Activated naive CD4-positive, alpha-beta T cell treated with Interleukin-2 at 50 U/mL for 16 hours (primary cell): ENCODE measurements at regions not wholly inside any gene's neighbourhood (a gene's known extent, or its start where the extent isn't known, plus 50 kb on each side); places are given as distances from the start of the nearest gene placed in this dataset.
A peak's percentile ranks its signal among the peaks of the same experiment; 100 is the strongest.

ENCODE experiments used
- DNase-seq: peaks from one replicate; pipeline ENCODE4 v3.0.0-alpha.2; 2020

DNA sequence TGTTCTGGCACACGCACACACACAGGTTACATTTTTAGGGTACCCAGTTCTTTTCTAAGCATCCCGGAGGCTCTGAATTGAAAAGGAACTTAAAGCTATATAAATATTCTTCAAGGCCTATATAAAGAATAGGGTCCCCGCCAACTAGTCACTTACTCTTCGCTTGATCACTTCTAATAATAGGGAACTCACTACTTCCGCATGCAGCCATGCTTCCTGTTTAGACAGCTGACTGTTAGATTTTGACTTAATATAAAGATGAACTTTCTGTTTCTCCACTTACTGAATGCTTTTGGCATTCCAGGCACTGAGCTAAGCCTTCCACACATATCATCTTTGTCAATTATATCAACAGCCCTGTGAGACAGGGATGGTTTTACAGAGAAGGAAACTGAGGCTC lies 259.6 kb downstream of the TSHZ3 start:
- no peak for DNase-seq

DNA sequence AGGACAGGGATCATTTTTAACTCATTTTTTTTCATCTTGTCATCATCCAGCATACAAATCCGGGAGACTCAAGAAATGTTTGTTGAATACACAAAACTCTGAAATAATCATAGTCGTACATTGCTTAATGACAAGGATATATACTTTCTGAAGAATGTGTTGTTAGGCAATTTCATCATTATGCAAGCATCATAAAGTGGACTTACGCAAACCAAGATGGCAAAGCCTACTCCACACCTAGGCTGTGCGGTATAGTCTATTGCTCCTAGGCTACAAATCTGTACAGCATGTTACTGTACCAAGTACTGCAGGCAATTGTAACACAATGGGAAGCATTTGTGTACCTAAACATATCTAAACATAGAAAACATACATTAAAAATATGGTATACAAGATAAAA lies 264.1 kb downstream of the TSHZ3 start:
- no peak for DNase-seq

DNA sequence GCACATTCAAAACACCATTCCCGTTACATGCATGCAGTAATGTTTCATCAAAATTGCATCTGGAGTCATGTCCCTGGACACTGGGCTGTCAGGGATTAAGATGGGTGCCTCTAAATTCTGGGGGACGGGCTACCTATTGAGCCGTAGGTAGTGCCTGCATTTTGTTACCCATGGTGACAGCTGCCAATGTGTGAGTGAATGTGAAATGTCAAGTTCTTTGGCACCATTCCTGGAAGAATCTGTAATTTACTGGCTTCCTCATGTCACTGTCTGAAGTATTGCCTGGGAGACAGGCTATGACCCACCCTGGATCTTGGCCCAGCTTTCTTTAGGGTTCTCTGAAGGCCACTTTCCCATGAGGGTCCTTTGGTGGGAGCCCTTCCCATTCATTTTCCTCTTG lies 266.1 kb downstream of the TSHZ3 start:
- no peak for DNase-seq

DNA sequence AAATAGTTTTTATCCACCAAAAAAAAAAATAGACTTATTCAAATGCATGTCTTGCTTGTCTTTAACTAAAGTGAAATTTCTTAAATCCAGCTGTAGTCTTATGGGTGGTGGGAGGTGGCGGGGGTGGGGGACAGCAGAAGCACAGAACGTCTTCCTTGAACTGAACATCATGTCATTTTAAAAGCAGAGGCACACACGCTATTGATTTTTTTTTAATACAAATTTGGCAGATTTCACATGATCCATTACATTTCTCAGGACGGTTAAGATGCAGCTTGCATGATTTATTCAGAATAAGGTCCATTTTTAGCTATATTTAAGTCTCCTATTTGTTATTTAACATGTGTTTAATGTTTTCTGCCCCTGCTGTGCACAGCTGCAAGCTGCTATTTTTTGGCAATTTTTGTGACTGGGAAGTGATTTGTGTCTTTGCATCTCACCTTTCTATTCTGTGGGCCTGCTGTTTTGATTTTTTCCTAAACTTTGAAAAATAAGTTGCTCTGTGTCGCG lies 274.0 kb downstream of the TSHZ3 start:
- DNase-seq = no peak

DNA sequence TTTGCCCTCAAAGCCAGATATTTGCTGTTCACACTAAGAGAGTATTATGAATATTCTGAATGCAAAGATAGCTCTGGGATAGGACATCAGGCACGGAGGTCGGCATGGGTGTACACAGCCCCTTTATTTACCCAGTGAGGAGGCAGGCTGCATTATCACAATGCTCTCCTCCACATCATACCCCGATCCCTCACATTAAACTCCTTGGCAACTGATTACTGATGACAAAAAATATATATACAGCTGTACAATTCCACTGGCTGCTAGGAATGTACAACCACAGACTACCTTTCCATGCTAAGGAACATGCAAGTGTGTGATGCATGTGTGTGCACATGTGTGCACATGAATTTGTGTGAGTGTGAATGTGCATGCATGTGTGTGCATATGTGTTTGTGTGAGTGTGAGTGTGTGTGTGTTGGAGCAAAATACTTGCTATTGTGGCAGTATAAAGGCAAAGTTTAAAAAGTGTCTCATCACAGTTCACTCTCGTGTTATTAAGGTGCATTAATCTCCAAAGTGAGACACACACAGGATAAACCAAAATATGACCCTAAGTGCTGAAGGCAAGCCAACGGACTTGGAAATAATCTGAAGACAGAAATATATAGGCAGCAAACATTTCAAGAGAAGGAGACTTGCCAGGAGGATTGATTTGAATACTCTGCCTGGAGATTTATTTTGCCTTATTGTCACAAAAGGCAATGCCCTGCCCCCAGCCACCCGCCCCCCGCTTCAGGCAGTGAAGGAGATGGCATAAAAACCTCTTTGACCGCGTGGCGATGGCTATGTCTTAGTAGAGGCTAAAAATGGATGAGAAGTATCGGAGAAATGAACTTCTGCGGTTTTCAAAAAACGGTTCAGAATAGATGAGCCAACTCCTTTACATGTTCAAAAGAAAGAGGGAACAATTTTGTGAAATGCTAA lies 274.8 kb downstream of the TSHZ3 start:
- no peak for DNase-seq

DNA sequence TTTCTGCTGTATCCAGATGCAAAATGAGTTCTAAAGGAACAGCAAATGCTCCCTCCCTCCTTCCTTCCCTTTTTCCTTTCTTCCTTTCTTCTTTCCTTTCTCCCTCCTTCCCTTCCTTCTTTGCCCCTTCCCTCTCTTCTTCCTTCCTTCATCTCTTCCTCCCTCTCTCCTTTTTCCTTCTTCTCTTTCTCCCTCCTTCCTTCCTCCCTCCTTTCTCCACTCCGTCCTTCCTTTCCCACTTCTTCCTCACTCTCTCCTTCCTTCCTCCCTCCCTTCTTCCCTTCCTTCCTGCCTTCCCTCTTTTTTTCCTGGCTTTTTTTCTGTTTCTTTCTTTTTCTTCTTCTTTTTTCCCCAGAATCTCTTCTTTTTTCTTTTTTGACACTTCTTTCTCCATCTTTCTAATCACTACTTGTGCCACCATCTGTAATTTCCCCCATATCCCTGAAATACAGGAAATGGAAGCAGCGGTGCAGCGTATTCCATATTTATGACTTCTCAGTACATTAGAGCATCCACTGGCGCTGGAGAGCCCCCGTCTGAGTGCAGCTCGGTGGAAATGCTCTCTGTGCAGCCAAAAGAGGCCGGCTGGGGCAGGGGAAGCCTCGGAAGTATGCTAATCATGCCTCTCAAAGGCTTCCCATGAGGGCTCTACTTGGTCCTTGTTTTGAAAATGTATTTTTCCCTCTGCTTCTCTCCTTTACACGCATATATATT lies 275.6 kb downstream of the TSHZ3 start:
- no peak for DNase-seq

DNA sequence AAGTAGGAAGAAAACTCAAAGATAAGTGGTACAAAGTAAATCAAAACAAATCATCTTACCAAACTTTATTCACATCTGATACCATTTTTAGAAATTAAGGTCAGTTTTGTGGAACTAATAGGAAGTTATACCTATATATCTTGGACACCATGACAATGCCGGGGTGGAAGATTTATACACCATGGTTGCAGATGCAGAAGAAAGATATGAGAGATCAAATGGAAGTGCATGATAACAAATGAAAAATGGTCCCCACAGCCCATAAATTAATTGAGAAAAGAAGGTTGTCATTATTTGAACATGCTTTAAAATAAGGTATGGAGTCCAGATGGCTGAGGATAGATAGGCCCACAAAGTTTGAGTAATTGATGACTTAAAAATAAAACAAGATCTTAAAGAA lies 276.8 kb downstream of the TSHZ3 start:
- DNase-seq = no peak

DNA sequence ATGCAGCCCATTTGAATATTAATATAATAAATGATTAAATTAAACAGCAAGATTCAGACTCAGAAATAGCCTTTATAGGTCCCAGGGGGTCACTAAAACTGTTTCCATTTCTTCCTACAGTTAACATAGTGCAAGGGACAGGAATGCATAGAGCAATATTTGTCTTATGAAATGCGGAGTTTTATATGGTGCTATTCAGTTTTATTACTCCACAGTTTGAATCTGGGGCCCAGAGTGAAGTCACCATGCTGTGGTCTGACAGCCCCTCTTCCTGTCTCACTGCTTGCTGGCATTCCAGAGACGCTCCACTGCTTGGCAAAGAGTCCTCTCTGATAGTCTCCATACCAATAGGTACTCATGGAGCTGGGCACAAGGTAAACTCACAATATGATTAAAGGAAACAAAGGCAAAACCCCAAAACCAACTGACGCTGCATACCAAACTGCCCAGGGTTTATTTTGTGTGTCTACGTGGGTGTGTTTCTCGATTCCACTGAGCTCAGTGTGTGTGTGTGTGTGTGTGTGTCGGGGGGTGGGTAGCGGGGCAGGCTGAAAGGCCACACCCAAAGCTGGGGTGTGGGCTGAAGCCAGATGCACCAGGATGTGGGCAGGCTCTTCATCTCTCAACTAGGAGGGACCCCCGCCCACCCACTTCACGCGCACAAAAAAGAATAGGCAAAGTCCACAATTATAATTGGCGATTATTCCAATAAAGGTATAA lies 277.9 kb downstream of the TSHZ3 start:
- DNase-seq = no peak

DNA sequence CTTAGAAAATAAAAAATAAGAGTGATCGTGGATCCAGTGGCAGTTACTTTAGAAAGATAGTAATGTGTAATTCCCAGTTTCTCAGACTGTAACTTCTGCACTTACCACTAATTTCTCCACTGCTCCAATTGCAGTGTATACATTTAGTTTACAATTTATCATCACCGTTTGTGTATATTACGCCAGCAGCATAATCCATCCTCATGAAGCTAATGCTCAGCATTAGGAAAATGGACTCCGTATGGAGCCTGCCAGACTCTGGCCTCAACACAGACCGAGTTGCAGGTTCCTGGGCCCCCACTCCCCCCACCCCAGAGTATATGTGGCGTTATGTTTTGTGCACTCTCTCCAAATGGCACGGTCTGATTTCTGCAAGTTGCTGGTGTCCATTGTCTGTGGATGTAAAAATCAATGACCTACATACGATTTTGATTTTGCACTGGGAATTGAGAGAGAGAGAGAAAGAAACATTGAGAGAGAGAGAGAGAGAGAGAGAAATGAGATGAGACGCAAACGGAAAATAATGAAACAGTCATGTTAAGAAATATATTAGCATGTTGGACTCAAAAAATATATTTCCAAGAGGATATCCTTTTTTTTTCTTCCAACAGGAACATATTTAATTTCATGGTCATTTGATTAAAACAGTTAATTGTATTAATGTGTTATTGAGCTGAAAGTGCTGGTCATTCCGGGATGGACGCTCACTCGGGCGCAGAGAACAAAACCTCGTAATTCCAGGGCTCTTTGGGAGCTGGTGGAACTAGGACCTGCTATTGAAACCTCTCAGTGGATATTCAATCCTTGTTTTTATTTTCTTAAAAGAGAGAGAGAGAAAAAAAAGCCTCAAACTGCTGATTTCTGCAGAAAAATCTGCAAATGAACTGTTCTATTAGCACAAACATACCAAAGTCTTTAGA lies 278.8 kb downstream of the TSHZ3 start:
- no peak for DNase-seq

DNA sequence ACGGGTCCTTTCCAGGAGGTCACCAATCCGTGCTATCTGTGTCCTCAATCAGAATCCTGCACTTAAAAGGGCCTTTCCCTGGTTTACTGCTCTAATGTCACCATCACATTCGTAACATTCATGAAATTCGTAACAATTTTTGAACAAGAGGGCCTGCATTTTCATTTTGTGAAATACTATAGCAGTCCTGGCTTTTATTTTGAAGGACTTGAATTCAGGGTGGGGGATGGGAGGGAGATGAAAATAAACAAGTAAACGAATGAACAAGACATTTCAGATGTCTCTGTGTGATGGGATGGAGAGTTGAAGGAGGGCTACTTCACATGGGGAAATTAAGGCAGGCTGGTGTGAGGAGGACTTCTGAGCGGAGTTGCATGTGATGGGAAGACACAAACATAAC lies 281.0 kb downstream of the TSHZ3 start:
- no peak for DNase-seq

DNA sequence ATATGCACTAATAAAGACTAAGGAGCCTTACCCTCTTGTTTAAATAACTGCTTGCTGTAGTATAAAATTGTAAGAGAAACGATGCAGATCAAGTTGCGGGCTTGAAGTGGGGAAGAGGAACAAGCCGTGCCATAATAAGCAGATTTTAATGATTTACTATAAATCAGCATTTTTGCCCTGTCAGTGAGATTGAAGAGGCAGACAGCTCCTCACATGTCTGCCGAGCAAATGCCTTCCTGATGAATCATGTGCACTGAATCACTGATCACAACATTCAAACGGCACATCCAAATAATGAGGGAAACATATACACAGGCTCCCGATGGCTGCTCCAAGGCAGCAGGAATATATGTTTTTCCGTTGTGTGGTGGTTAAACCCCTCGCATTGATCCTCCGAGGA lies 282.9 kb downstream of the TSHZ3 start:
- no peak for DNase-seq

DNA sequence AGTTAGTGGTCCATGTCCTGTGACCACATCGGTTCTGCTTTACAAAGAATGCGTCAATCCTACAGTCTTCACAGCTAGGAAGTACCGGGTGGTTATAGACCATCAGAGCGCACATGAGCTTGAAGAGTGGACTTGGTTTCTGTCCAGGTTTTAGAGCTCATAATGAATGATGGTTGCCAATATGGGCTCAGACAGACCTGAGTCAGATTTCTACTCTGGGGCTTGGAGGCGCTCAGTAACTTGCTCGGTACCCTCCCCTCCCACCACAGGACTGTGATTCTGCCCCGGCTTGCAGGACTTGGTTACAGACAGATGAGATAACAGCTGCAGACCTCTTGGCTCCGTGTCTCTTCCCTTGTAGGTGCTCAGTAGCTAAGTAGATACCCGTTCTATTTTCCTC lies 284.7 kb downstream of the TSHZ3 start:
- DNase-seq = no peak

DNA sequence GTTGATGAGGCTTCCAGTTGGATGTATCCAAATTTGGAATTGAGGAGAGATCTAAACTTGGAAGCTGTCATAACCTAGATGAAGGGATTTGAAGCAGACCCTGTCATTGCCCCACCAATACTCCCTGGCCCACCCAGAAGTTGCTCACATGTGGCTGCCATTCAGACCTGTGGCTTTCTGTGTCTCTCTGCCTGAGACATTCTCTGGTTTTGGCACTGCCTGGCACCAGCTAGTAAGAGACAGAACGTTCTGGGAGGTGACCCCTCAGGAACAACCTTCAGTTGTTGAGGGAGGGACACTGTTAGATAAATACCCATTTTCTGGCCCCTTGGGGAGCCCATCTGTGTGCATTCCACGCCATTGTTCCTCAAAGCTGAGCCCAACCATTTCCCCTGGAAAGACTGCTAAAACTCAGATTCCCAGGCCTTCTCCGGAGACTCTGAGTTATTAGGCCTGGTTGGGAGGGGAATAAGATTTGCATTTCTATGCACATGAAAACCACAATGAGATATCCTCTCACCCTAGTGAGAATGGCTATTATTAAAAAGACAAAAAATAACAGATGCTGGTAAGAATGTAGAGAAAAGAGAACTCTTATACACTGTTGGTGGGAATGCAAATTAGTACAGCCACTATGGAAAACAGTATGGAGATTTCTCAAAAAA lies 290.4 kb downstream of the TSHZ3 start:
- DNase-seq = no peak

DNA sequence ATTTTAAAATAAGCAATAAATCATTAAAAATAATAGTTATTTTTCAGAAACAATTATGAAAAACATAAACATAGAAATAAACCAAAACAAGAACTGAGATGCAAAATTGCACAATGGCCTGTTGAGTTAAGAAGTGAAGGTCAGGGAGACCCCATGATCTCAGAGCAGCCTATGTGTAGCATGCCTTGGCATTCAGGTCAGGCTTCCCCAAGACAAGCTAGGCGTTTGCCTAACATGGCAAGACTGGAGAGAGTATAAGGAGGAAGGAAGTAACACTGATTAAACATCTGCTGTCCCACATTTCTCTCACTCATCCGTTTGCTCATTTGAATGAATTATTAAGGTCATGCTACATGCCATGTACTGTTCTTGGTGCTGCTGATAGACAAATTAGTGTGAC lies 291.8 kb downstream of the TSHZ3 start:
- no peak for DNase-seq

DNA sequence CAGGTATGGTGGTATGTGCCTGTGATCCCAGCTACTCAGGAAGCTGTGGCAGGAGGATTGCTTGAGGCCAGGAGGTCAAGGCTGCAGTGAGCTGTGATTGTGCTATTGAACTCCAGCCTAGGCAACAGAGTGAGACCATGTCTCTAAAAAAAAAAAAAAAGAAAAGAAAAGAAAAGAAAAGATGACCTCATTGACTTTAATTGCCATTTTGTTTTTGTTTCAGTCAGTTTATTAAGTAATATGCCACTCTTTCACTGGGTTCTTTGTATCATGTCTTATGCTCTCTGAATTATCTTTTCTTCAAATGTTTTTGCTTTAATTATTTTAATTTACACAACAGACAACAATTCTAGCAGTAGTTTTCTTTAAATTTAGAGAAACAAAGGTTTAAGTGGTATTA lies 293.8 kb downstream of the TSHZ3 start:
- DNase-seq = no peak

DNA sequence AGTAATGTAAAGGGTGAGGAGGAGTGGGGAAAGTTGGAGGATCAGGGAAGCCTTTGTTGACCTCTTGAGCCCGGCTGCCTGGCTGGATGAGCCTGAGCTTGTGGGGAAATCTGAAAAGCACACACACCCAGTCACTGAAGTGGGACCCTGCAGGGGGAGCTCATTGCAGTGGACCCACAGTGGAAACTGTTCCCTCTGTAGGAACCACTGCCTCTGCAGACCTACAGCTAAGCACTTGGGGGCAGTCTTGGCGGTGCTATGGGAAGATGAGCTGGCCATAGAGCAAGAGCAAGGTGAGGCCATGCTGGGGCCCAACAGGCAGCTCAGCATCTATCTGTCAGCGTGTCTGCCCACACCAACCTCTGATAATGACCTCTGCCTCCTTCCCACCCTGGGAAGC lies 294.8 kb downstream of the TSHZ3 start:
- DNase-seq = peak; percentile 48

DNA sequence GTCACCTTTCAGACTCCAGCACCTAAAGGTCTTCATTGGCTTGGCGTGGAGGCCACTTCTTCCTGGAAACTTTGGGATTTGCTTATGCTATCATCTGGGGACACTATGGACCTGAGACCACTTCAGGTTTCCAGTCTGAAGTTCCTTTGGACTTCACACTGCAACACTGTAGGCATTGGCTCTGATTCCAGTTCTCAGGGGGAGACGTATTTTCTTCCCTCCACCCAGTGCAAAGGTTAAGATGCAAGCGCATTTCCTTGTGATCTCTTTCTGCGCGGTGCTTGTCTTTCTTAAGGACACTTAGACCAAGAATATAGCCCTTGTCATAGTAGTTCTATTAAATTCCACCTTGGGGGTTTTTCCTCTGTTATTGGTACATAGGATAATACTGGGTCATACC lies 299.8 kb downstream of the TSHZ3 start:
- no peak for DNase-seq

DNA sequence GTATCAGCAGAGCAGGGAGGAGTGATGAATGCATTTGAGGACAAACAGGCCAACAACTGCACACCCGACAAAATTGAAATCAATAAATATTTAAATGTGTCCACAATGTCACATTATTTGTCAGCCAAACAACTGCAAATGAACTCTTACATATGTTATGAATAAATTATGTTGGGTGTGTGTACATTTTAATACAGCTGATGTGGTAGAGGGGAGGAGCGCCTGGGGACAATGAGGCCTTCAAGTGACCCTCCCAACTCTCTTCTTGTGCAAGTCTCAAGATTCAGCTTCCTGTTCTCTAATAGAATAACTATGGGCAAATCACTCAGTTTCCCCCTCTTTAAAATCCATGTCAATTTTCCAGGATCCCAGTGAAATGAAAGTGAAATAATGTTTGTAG lies 303.2 kb downstream of the TSHZ3 start:
- DNase-seq = no peak

DNA sequence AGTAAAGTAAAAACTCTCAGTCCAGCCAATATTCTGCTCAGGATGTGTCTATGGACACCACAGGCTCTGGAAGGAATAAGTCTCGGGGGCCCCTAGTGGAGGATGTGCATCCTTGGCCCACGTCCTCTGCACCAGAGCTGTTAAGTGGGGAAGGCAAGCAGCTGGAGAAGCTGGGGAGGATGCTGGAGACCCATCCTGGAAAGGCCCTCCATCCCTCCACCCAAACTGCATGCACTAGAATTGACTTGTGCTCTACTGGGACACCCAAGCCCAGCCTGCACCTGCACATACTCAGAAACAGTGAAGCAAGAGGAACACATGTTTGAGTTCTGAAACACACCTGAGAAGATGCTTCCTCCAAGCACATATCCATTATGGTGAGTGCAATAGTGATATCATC lies 307.8 kb downstream of the TSHZ3 start:
- no peak for DNase-seq

DNA sequence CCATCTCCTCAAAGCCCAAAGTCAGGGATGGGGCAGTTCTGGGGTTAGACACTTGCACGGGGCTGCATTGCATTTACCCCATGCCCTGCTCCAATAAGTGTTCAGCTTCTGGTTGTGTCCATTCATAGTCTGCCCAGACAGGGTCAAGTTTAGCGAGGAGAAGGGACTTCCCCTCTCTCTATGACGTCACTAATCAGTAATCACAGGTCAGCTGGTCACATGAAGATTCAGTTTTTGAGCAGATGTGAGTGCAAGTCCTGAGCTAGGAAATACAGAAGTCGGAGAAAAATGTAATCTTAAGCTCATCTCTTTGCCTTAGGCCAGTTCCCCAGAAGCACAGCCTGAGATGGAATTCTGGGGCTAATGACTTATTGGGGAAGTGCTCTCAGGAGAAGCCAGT lies 310.1 kb downstream of the TSHZ3 start:
- no peak for DNase-seq

DNA sequence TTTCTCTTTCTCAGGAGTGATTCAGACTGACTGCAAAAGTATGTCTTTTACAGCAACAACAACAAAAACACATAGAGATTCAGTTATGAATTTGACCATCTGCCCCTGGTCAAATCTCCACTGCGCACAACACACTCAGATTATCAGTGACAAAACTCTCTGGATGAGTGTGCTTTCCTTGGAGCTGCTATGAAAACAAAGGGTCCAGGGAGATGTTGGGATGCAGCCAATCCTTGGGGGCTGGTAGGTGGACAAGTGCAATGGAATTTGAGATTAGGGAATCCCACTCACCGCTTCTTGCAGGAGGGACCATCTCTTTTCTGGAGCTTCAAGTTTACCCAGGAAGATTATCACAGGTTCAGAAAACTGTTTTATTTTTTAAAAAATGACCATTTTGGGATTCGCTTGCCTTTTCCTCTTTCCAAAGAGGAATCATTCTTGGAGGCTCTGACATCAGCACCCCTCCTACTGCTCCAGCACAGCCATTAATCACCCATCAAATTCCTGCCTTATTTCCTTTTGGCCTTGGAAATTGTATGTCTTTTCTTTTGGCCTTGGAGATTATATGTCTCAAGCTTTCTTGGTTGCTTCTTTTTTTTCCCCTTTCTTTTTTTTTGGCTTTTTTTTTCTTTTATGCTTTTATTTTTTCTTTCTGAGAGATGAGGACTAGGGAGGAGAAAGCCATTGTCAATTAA lies 311.8 kb downstream of the TSHZ3 start:
- no peak for DNase-seq
